Glomerular visceral epithelial cell (primary cell): ENCODE measurements at regions not wholly inside any gene's neighbourhood (a gene's known extent, or its start where the extent isn't known, plus 50 kb on each side); places are given as distances from the start of the nearest gene placed in this dataset.

ENCODE experiments used
- DNase-seq: peaks from one replicate; pipeline ENCODE4 v3.0.0-alpha.2; 2016; ENCODE audit errors: extremely low spot score

DNA sequence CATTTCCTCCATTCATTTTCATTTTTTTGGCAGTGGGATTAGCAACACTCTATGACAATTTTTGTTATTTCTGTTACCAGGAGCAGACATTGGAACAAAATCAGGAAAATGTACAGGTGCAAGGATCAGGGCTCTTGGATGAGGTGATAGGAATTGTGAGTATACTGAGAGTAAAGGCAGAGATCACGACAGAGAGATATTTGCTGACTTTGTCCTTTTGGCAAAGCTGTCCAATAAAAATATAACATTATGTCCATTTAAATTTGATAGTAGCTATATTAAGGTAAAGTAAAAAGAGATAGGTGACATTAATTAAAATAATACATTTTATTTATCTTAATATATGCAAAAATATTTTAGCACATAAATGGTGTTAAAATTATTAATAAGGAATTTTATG, 373.1 kb upstream of the GNPDA2 start:
- no peak for DNase-seq

DNA sequence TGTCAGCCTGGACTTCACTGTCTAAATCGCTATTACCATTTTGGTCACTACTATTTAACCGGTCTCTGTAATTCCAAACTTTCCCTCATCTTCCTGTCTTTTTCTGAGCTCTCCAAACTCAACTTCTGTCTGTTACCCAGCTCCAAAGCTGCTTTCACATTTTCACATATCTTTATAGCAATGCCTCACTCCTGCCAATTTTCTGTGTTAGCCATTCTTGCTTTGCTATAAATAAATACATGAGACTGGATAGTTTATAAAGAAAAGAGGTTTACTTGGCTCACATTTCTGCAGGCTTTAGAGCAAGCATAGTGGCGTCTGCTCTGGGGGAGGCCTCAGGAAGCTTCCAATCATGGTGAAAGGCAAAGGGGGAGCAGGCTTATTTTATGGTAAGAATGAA, 368.3 kb upstream of the GNPDA2 start:
- no peak for DNase-seq

DNA sequence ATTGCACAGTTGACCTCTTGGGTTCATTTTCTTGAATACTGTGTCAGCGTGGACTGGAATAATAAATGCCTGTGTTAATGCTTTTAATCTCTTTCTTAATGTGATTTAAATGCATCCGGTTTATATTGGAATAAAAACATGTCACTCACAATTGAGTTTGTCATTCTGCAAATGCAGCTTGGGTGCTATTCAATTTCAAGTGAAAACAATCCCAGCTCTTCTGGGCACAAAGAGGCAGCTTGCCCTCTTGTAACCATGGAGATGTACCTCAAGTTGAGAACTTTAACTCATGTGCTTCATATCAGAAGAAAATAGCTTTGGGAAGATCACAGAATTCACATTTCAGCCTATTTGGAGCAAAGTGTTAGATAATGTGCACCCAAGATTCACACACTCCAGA, 355.7 kb upstream of the GNPDA2 start:
- no peak for DNase-seq

GRCh38 chr4:45079616-45080015, 353.3 kb upstream of the GNPDA2 start:
- DNase-seq: no peak

DNA sequence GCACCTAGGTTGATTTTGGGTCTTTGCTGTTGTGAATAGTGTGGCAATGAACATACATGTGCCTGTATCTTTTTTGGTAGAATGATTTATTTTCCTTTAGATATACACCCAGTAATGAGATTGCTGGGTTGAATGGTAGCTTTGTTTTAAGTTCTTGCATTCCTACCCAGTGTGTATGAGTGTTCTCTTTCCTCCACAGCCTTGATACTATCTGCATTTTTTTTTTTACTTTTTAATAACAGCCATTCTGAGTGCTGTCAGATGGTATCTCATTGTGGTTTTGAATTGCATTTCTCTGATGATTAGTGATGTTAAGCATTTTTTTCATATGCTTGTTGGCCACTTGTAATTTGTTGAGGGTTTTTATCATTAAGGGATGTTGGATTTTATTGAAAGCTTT, 351.8 kb upstream of the GNPDA2 start:
- DNase-seq: no peak

DNA sequence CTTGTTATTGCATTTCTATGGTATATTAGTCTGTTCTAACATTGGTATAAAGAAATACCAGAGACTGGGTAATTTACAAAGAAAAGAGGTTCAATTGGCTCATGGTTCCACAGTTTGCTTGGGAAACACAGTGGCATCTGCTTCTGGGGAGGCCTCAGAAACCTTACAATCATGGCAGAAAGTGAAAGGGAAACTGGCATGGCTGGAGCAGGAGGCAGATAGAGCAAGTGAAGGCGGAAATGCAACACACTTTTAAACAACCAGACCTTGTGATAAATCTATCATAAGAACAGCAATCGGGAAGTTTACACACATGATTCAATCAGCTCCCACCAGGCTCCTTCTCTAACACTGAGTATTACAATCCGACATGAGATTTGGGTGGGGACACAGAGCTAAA, 346.6 kb upstream of the GNPDA2 start:
- no peak for DNase-seq

DNA sequence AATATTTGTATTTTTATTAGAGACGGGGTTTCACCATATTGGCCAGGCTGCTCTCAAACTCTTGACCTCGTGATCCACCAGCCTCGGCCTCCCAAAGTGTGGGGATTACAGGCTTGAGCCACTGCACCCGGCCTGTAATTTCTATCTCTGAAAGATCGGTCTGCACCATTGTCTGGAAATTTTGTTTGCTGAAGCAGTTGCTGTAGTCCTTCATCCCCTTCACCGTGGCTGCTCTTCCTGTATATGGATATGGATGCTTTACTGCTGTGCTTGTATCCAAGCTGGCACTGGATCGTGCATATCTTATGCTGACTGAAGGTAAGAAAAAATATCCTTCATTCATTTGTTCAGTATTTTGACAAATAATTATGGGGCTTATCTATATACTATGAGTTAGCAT, 338.4 kb upstream of the GNPDA2 start:
- DNase-seq: no peak

- no peak for DNase-seq
These were observed 337.3 kb upstream of the GNPDA2 start for GRCh38 chr4:45063696-45064095.

GRCh38 chr4:45062935-45063545, 336.7 kb upstream of the GNPDA2 start:
- no peak for DNase-seq

DNA sequence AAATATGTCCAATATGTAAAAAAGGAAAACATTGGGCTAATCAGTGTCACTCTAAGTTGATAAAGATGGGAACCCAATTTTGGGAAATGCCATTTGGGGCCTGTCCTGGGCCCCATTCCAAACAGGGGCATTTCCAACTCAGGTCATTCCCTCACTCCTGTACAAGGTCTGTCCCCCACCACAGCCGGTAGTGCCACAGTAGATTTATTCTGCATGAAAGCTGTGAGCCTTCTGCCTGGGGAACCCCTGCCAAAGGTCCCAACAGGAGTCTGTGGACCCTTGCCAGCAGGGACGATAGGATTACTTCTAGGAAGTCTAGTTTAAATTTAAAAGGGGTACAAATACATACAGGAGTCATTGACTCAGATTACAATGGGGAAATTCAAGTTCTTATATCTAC, 317.6 kb upstream of the GNPDA2 start:
- DNase-seq: no peak

- no peak for DNase-seq
These were observed 310.3 kb upstream of the GNPDA2 start for GRCh38 chr4:45036677-45037076.

DNA sequence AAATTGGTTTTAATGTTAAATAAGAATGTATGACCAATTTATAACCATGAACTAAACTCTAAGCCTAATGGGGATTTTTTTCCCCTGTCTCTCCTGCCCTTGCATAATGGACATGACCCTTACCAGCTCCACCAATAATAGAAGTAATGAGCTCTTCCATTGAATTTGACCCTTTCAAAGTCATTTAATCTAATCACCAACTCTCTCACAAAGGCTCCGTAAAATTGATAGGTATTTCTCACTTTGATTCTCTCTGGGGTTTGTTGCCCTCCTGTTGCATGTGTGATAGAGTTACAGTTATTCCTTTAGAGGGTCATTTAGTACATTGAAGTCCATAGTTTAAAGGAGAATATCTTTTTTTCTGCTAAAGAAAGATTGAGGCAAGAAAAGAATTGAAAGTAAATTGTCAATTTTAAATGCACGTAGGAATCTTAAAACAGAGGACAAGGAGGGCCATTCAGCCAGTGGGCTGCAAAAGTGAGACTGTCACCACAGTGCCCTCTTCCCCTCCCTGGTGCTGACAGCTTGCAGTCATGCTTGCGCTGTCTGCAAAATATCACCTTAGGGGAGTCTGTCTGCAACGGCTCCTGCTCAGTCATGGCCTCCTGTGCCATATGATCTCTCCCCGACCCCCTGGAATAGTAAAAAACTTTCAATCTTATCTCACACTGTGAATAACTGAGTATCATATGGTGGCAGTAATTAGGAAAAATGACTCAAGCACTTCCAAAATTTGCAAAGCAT, 307.5 kb upstream of the GNPDA2 start:
- DNase-seq: no peak

- no peak for DNase-seq
These were observed 303.7 kb upstream of the GNPDA2 start for GRCh38 chr4:45030059-45030458.

DNA sequence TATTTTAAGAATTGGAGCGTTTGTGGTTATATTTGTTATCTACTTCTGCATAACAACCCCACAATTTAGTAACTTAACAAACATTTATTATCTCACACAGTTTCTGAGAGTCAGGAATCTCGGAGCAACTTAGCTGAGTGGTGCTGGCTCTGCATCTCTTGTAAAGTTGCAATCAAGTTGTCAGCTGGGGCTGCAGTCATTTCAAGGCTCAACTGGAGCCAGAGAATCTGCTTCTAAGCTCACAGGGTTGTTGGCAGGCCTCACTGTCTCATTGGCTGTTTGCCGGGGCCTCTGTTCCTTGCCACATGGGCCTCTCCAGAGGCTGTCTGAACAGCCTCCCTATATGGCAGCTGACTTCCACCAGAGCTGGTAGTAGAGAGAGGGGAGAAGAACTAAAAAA, 281.2 kb upstream of the GNPDA2 start:
- no peak for DNase-seq

DNA sequence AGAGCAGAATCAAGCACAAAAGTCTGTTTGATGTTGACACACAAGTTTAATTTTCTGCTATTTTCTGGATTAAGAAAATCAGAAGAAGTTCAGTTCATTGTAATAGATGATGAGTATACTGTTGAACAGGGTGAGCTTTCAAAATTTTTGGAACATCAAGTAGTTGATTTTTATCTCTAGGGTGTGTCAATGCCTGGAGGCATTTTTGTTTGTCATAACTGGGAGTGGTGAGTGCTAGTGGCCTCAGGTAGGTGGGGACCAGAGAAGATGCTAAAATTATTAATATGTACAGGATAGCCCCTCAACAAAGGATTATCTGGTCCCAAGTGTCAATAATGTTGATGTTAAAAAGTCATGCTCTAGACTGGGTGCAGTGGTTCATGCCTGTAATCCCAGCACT, 279.7 kb upstream of the GNPDA2 start:
- no peak for DNase-seq

DNA sequence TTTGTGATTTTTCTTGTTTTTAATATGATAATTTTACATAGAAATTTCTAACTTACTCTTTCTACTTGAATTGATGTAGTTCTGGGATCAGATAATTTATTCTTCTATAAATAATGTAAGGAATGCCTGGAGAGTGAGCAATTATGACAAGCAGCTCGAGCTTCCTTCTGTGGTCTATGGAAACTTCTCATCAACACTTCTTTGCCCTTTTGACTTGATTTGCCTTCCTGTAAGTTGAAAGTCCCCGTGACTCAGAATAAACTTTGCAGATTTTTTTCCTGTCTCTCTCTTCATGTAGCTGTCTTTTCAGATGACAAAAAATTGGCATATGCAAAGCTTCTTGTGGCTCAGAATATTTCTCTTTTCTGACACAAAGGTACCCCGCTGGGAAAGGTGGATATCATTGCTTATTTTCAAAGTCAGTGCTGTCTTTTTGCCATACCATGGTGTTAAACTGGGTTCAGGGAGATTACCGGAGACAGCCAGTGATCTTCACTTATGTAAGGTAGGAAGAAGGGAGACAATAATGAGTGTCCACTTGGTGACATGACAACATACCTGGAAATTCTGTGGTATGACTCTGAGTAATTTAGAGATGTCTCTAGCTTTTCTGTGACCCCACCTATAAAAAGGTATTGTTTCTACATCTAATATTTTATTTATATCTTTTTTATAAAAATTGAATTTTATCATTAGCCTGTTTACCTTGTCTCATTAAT, 278.6 kb upstream of the GNPDA2 start:
- peak; percentile 6 for DNase-seq

- no peak for DNase-seq
These were observed 278.0 kb upstream of the GNPDA2 start for GRCh38 chr4:45004326-45004725.

DNA sequence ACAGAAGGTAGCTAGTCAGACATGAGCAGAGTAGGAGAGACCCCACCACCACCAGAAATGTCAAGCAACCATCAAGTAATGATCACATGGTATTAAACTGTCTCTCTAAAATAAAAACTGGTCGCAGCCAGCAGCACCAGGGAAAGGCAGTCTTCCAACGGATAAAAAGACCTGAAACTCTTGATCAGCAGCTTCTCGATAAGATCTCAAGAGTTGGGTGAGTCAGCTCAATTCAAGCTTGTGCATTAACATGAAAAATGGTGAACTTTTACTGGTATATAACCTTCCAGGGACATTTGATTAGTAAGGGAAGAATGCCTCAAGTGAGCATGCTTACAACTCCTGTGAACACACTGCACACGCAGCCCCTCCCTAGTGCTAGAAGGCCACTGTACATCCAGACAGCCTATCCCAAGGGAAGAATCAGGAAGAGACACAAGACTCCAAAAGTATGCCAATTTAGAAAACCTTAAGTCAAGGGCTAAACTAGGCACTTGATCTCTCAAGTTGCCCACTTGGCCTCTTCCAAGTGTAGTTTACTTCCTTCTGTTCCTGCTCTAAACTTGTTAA, 270.0 kb upstream of the GNPDA2 start:
- no peak for DNase-seq

- no peak for DNase-seq
These were observed 261.7 kb upstream of the GNPDA2 start for GRCh38 chr4:44988011-44988410.

- DNase-seq: no peak
These were observed 259.6 kb upstream of the GNPDA2 start for GRCh38 chr4:44985938-44986337.

- DNase-seq: no peak
These were observed 258.8 kb upstream of the GNPDA2 start for GRCh38 chr4:44985152-44985551.

- no peak for DNase-seq
These were observed 257.7 kb upstream of the GNPDA2 start for GRCh38 chr4:44984083-44984482.

GRCh38 chr4:44983083-44983482, 256.7 kb upstream of the GNPDA2 start:
- no peak for DNase-seq
